Chondrocyte (in vitro differentiated cells): ENCODE measurements at regions not wholly inside any gene's neighbourhood (a gene's known extent, or its start where the extent isn't known, plus 50 kb on each side); places are given as distances from the start of the nearest gene placed in this dataset.
"Not testable (repeated sequence)": the region's sequence is repeated elsewhere in the genome, so short reads cannot be mapped to it uniquely, and the experiment has no call there.

Source experiments
- DNase-seq: peaks from one replicate; pipeline ENCODE4 v3.0.0; 2021; ENCODE audit warnings: mixed read lengths, low spot score
- H3K27ac Mint-ChIP-seq: one replicate; pipeline ENCODE4 v1.8.0; 2021; ENCODE audit warnings: mild to moderate bottlenecking, moderate library complexity, mixed read lengths; ENCODE audit not compliant: unreplicated experiment
- H3K27me3 Mint-ChIP-seq: 2 replicates; pipeline ENCODE4 v1.8.0; 2021; ENCODE audit warnings: low read depth, mixed read lengths
- H3K36me3 Mint-ChIP-seq: 2 replicates; pipeline ENCODE4 v1.8.0; 2021; ENCODE audit warnings: low read depth, mixed read lengths
- H3K4me1 Mint-ChIP-seq: 2 replicates; pipeline ENCODE4 v1.8.0; 2021; ENCODE audit warnings: low read depth, mild to moderate bottlenecking, mixed read lengths
- H3K4me3 Mint-ChIP-seq: one replicate; pipeline ENCODE4 v1.8.0; 2021; ENCODE audit warnings: mild to moderate bottlenecking, moderate library complexity, mixed read lengths; ENCODE audit not compliant: unreplicated experiment
- H3K9me3 Mint-ChIP-seq: 2 replicates; pipeline ENCODE4 v1.8.0; 2021; ENCODE audit warnings: low read depth, mixed read lengths
- TF ChIP-seq, protein P1 (sequence below): fragments of 200-600 bp; sonication (generic); IDR thresholded peaks from 2 replicates; pipeline ENCODE4 v1.5.0; 2021; ENCODE audit warnings: antibody characterized with exemption, mild to moderate bottlenecking, moderate library complexity

DNA sequence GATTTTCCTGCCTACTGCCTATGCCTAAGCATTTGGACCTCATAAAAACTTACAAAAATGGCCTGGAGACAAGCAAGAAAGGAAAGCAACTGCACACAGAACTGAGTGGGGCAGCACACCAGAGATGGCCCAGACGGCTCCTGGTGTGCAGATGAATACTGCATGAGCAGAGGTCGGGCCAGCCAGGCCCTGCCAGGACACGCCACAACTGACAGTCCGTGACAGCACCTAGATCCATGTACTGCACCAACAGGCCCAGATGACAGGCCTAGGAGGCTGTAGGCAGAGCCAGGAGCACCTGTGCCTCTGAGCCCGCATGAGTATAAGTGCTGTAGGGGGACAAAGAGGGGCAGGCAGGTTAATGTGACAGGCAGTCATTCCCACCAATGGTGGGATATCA lies 160.2 kb downstream of the IGLL1 start:
- Mint-ChIP-seq H3K36me3 (no peaks in the 10 kb centered on the region), H3K4me1 (peaks cover 31% of the 10 kb centered on the region), H3K4me3 (no peak overlapping the region), H3K9me3 (no peaks in the 10 kb centered on the region), H3K27ac (no peak overlapping the region), H3K27me3 (no peaks in the 10 kb centered on the region)
- TF ChIP-seq, protein P1, sequence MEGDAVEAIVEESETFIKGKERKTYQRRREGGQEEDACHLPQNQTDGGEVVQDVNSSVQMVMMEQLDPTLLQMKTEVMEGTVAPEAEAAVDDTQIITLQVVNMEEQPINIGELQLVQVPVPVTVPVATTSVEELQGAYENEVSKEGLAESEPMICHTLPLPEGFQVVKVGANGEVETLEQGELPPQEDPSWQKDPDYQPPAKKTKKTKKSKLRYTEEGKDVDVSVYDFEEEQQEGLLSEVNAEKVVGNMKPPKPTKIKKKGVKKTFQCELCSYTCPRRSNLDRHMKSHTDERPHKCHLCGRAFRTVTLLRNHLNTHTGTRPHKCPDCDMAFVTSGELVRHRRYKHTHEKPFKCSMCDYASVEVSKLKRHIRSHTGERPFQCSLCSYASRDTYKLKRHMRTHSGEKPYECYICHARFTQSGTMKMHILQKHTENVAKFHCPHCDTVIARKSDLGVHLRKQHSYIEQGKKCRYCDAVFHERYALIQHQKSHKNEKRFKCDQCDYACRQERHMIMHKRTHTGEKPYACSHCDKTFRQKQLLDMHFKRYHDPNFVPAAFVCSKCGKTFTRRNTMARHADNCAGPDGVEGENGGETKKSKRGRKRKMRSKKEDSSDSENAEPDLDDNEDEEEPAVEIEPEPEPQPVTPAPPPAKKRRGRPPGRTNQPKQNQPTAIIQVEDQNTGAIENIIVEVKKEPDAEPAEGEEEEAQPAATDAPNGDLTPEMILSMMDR = no peak
- DNase-seq = no peak

DNA sequence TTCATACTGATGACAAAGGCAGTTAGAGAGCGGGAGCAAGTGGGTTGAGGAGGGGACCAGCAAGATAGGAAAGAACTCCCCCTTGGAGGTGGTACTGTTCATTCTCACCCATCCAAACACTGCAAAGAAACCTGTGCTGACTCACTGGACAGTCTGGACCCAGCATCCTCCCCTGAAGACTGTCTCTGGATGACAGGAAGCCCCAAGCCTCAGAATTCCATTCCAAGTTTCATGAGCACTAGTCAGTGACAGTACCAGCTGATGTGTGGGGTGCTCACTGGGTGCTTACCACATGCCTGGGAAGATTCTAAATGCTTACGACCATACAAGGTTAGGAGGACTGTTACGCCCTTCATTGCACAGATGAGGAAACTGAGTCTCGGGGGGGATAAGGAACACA lies 160.9 kb downstream of the IGLL1 start:
- TF ChIP-seq, protein P1 = no peak
- H3K9me3 Mint-ChIP-seq = no peaks in the 10 kb centered on the region
- H3K4me1 Mint-ChIP-seq = peaks cover 31% of the 10 kb centered on the region
- H3K27me3 Mint-ChIP-seq = no peaks in the 10 kb centered on the region
- DNase-seq = no peak
- peak overlapping the region; percentile 12 for H3K27ac Mint-ChIP-seq
- no peaks in the 10 kb centered on the region for H3K36me3 Mint-ChIP-seq
- no peak overlapping the region for H3K4me3 Mint-ChIP-seq

DNA sequence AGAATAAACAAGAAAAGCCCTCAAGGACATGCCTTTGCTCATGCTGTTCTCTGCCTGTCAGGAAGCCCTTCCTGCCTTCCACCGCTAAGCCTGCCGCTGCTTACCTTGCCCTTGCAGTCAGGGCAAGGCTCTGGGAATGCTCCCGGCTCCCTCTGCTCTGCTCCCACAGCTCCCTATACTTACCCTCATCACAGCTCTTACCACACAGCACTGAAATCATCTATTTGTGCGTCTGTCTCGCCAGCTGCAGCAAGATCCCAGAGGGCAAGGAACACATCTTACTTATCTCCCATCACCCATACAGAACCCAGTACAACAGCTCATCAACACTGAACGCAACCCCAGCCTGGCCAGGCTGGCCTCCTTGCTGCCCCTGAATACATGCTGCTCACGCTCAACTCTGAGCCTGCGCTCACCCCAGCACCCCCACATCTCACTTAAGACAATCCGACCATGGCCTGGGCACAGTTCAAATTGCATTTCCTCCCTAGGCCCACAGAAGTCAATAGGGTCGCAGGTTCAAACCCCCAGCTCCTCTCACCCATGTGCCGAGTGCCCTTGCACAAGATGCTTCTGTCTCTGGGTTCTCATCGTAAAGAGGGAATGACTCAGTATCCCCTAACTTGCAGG lies 161.8 kb downstream of the IGLL1 start:
- Mint-ChIP-seq H3K4me3 (no peak overlapping the region), H3K36me3 (no peaks in the 10 kb centered on the region), H3K9me3 (no peaks in the 10 kb centered on the region), H3K27me3 (no peaks in the 10 kb centered on the region), H3K4me1 (peaks cover 31% of the 10 kb centered on the region), H3K27ac (peak overlapping the region; percentile 89)
- TF ChIP-seq, protein P1 = no peak
- DNase-seq = no peak

DNA sequence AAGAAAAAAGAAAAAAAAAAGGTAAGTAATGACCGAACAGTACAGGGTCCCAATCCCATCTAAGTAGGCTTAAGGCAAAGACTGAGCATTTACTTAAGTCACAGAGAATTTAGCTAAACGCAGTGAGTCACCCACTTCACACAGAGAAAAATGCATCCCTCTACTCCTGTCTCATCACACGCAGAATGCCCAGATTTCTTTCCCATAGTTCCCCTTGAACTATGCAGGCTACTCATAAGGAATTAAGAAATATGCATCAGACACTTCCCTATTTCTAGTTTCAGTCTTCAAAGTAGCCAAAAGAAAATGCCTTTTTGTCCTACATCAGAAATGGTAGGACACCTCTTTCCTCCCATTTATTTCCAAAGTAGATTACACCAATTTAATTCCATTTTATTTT lies 162.8 kb downstream of the IGLL1 start:
- not testable (repeated sequence) for DNase-seq, H3K4me3 Mint-ChIP-seq, H3K27me3 Mint-ChIP-seq, H3K9me3 Mint-ChIP-seq, H3K36me3 Mint-ChIP-seq
- Mint-ChIP-seq H3K27ac (peak overlapping the region; percentile 81), H3K4me1 (peaks cover 31% of the 10 kb centered on the region)

DNA sequence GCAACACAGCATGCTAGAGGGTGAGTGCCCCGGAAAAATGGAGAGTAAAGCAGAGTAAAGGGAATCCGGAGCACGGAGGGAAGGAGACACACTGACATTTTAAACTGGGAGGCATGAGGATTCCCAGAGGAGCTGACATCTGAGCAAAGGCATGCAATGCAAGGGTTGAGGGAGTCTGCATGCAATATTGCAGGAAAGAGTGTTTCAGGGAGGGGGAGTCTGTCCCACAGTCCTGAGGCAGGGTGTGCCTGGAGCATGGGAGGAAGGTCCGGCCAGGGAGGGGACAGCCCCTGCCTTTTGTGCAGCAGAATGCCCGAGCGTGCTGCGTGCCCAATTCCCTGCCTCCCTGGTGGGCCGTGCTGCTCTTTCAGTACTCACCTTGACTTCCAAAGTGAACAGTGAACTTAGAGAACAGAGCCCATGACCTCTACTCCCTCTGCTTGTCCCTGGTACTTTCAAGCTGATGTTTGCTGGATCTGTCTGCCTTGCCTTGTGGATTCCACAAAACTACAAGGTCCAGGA lies 163.9 kb downstream of the IGLL1 start:
- H3K27me3 Mint-ChIP-seq, H3K9me3 Mint-ChIP-seq, DNase-seq, H3K36me3 Mint-ChIP-seq, H3K4me3 Mint-ChIP-seq: not testable (repeated sequence)
- Mint-ChIP-seq H3K4me1 (peaks cover 31% of the 10 kb centered on the region), H3K27ac (peak overlapping the region; percentile 75)

DNA sequence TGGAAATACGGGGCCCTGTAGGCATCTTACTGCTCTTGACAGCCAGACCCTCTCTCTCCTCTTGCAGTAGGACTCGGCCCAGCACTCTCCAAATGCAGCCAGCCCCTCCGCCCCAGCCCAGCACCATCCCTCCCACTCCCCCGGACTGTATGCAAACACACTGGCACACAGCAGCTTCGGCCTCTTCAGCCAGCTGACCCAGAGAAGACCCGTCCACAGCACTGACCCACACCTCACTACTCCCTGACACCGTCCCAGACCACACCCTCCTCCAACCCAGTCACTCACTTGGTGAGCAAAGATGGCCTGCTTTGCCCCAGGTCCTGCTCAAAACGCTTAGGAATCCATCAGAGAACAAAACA lies 164.6 kb downstream of the IGLL1 start:
- no peaks in the 10 kb centered on the region for H3K36me3 Mint-ChIP-seq

More for the DNA sequence above, 164.6 kb downstream of the IGLL1 start:
- Mint-ChIP-seq H3K27me3 (no peaks in the 10 kb centered on the region), H3K4me3 (no peak overlapping the region), H3K27ac (no peak overlapping the region), H3K9me3 (no peaks in the 10 kb centered on the region), H3K4me1 (peaks cover 31% of the 10 kb centered on the region)
- no peak for DNase-seq
- TF ChIP-seq, protein P1 = no peak
